Suprapubic skin (tissue), 3 donors: ENCODE measurements at regions not wholly inside any gene's neighbourhood (a gene's known extent, or its start where the extent isn't known, plus 50 kb on each side); places are given as distances from the start of the nearest gene placed in this dataset.

ENCODE experiments used
- EP300 ChIP-seq: sonication (generic); formaldehyde crosslinking; IDR thresholded peaks from one replicate; pipeline ENCODE4 v1.6.1; 2017; ENCODE audit warnings: antibody characterized with exemption
- POLR2A ChIP-seq, 2 donors: fragments of 450-650 bp; IDR thresholded peaks; one replicate each; pipeline ENCODE4 v1.6.1; 2017; ENCODE audit warnings: antibody characterized with exemption in 2 of 2, mild to moderate bottlenecking in 2 of 2, moderate library complexity in 2 of 2
- TF ChIP-seq, protein P1 (sequence below), 2 donors: fragments of 200-600 bp in 1 of 2; fragments of 450-650 bp in 1 of 2; sonication (generic) in 1 of 2; IDR thresholded peaks; one replicate each; pipeline ENCODE4 v1.5.1; 2016 to 2019; ENCODE audit warnings: antibody characterized with exemption in 2 of 2, mild to moderate bottlenecking in 1 of 2, moderate library complexity in 1 of 2

DNA sequence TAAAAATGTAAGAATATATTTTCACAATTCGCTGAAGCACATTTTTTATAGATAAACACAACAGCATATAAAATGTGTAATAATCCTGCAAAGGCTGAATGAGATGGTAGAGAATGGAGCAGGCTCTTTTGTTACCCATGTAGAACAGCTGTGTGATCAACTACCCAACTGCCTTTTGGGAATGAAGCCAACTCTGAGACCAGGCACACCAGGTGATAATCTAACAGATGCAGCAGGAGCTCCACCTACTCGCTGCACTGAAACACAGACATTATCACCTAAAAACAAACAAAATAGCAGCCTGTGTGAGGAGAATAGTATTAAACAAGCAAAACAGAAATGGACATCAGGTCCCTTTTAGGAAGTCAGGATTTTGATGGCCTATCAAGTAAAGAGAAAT is 183.3 kb downstream of the CCDC59 start:
- TF ChIP-seq EP300 (no peak), POLR2A (IDR thresholded peaks at IDR 0.05) (no peak)
- TF ChIP-seq, protein P1, sequence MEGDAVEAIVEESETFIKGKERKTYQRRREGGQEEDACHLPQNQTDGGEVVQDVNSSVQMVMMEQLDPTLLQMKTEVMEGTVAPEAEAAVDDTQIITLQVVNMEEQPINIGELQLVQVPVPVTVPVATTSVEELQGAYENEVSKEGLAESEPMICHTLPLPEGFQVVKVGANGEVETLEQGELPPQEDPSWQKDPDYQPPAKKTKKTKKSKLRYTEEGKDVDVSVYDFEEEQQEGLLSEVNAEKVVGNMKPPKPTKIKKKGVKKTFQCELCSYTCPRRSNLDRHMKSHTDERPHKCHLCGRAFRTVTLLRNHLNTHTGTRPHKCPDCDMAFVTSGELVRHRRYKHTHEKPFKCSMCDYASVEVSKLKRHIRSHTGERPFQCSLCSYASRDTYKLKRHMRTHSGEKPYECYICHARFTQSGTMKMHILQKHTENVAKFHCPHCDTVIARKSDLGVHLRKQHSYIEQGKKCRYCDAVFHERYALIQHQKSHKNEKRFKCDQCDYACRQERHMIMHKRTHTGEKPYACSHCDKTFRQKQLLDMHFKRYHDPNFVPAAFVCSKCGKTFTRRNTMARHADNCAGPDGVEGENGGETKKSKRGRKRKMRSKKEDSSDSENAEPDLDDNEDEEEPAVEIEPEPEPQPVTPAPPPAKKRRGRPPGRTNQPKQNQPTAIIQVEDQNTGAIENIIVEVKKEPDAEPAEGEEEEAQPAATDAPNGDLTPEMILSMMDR (IDR thresholded peaks at IDR 0.05): no peak
